Effector memory CD8-positive, alpha-beta T cell (primary cell): ENCODE measurements at regions not wholly inside any gene's neighbourhood (a gene's known extent, or its start where the extent isn't known, plus 50 kb on each side); places are given as distances from the start of the nearest gene placed in this dataset.

Experiments
- ATAC-seq: fragments of 150-1000 bp; cut with Tn5 transposase; replicated peaks from 2 replicates; pipeline ENCODE4 v1.10.0; 2021; ENCODE audit warnings: mild to moderate bottlenecking, moderate library complexity
- DNase-seq, 3 experiments: peaks; one replicate each; pipeline ENCODE4 v3.0.0; 2021
- H3K27ac Mint-ChIP-seq, 2 donors: one replicate each; pipeline ENCODE4 v1.8.0; 2022; ENCODE audit warnings: mild to moderate bottlenecking in 2 of 2, mixed read lengths in 2 of 2, moderate library complexity in 2 of 2
- H3K27me3 Mint-ChIP-seq, 2 donors: one replicate each; pipeline ENCODE4 v1.8.0; 2022; ENCODE audit warnings: mixed read lengths in 2 of 2
- H3K36me3 Mint-ChIP-seq: one replicate; pipeline ENCODE4 v1.8.0; 2022; ENCODE audit warnings: mild to moderate bottlenecking, moderate library complexity, mixed read lengths; ENCODE audit not compliant: insufficient read depth
- H3K4me1 Mint-ChIP-seq, 2 donors: one replicate each; pipeline ENCODE4 v1.8.0; 2022; ENCODE audit warnings: low read depth in 2 of 2, mixed read lengths in 2 of 2
- H3K4me3 Mint-ChIP-seq, 2 donors: one replicate each; pipeline ENCODE4 v1.8.0; 2022; ENCODE audit warnings: mild to moderate bottlenecking in 2 of 2, mixed read lengths in 2 of 2, moderate library complexity in 2 of 2
- H3K9me3 Mint-ChIP-seq, 2 donors: one replicate each; pipeline ENCODE4 v1.8.0; 2022; ENCODE audit warnings: mixed read lengths in 2 of 2

- no peak overlapping the region for H3K4me3 Mint-ChIP-seq
- ATAC-seq (no peak), DNase-seq (no peak)
- no peaks in the 10 kb centered on the region for H3K4me1 Mint-ChIP-seq
- no peak overlapping the region for H3K27ac Mint-ChIP-seq
- H3K36me3 Mint-ChIP-seq, result no peaks in the 10 kb centered on the region
- no peaks in the 10 kb centered on the region for H3K9me3 Mint-ChIP-seq
- peaks cover 30 to 32% of the 10 kb centered on the region in 2 donors for H3K27me3 Mint-ChIP-seq
These were observed 171.1 kb downstream of the FTCDNL1 start for GRCh38 chr2:199679883-199680282.

GRCh38 chr2:199677881-199678280 is 173.1 kb downstream of the FTCDNL1 start:
- no peaks in the 10 kb centered on the region for H3K36me3 Mint-ChIP-seq
- H3K27ac Mint-ChIP-seq, result no peak overlapping the region
- H3K4me3 Mint-ChIP-seq, result no peak overlapping the region
- peaks cover 25 to 34% of the 10 kb centered on the region in 2 donors for H3K27me3 Mint-ChIP-seq
- no peak for DNase-seq
- H3K9me3 Mint-ChIP-seq, result no peaks in the 10 kb centered on the region
- no peaks in the 10 kb centered on the region for H3K4me1 Mint-ChIP-seq
- no peak for ATAC-seq

GRCh38 chr2:199668645-199669044 is 182.3 kb downstream of the FTCDNL1 start:
- no peak for ATAC-seq
- no peaks in the 10 kb centered on the region for H3K4me1 Mint-ChIP-seq
- H3K36me3 Mint-ChIP-seq, result no peaks in the 10 kb centered on the region
- peaks cover 17 to 29% of the 10 kb centered on the region in 2 donors for H3K27me3 Mint-ChIP-seq
- no peak overlapping the region for H3K27ac Mint-ChIP-seq
- no peak overlapping the region for H3K4me3 Mint-ChIP-seq
- H3K9me3 Mint-ChIP-seq, result no peaks in the 10 kb centered on the region
- DNase-seq, result no peak

- H3K27ac Mint-ChIP-seq, result no peak overlapping the region
- H3K4me3 Mint-ChIP-seq, result no peak overlapping the region
- peaks cover 8 to 11% of the 10 kb centered on the region in 2 donors for H3K27me3 Mint-ChIP-seq
- no peaks in the 10 kb centered on the region for H3K4me1 Mint-ChIP-seq
- DNase-seq, result no peak
- peaks cover 0 to 2% of the 10 kb centered on the region in 2 donors for H3K9me3 Mint-ChIP-seq
- no peak for ATAC-seq
- H3K36me3 Mint-ChIP-seq, result no peaks in the 10 kb centered on the region
These were observed 187.8 kb downstream of the FTCDNL1 start for GRCh38 chr2:199663157-199663556.

- Mint-ChIP-seq H3K9me3 (peaks cover 0 to 3% of the 10 kb centered on the region in 2 donors), H3K4me1 (no peaks in the 10 kb centered on the region), H3K27me3 (peaks cover 17 to 19% of the 10 kb centered on the region in 2 donors), H3K4me3 (no peak overlapping the region), H3K36me3 (no peaks in the 10 kb centered on the region), H3K27ac (no peak overlapping the region)
- DNase-seq (no peak), ATAC-seq (no peak)
These were observed 188.7 kb downstream of the FTCDNL1 start for GRCh38 chr2:199662255-199662654.

- no peaks in the 10 kb centered on the region for H3K36me3 Mint-ChIP-seq
- no peaks in the 10 kb centered on the region for H3K4me1 Mint-ChIP-seq
- H3K27ac Mint-ChIP-seq, result no peak overlapping the region
These were observed 190.8 kb downstream of the FTCDNL1 start for GRCh38 chr2:199660167-199660566.

GRCh38 chr2:199659207-199659606 is 191.8 kb downstream of the FTCDNL1 start:
- ATAC-seq (no peak), DNase-seq (no peak)
- Mint-ChIP-seq H3K27me3 (peaks cover 19 to 21% of the 10 kb centered on the region in 2 donors), H3K4me3 (no peak overlapping the region), H3K36me3 (no peaks in the 10 kb centered on the region), H3K9me3 (peaks cover 0 to 6% of the 10 kb centered on the region in 2 donors), H3K27ac (no peak overlapping the region), H3K4me1 (no peaks in the 10 kb centered on the region)

More at GRCh38 chr2:199660167-199660566, 190.8 kb downstream of the FTCDNL1 start:
- ATAC-seq (no peak), DNase-seq (no peak)
- peaks cover 19 to 21% of the 10 kb centered on the region in 2 donors for H3K27me3 Mint-ChIP-seq
- H3K4me3 Mint-ChIP-seq, result no peak overlapping the region
- H3K9me3 Mint-ChIP-seq, result peaks cover 0 to 6% of the 10 kb centered on the region in 2 donors

- Mint-ChIP-seq H3K4me3 (no peak overlapping the region), H3K27ac (no peak overlapping the region), H3K27me3 (peaks cover 4 to 14% of the 10 kb centered on the region in 2 donors), H3K9me3 (peaks cover 2 to 5% of the 10 kb centered on the region in 2 donors), H3K36me3 (no peaks in the 10 kb centered on the region), H3K4me1 (no peaks in the 10 kb centered on the region)
- DNase-seq (no peak), ATAC-seq (no peak)
These were observed 188.7 kb upstream of the SATB2 start for GRCh38 chr2:199646439-199646838.

GRCh38 chr2:199631129-199631528 is 173.4 kb upstream of the SATB2 start:
- no peaks in the 10 kb centered on the region for H3K27me3 Mint-ChIP-seq
- no peak overlapping the region for H3K4me3 Mint-ChIP-seq
- no peaks in the 10 kb centered on the region for H3K4me1 Mint-ChIP-seq
- H3K27ac Mint-ChIP-seq, result no peak overlapping the region
- no peaks in the 10 kb centered on the region for H3K36me3 Mint-ChIP-seq
- no peaks in the 10 kb centered on the region for H3K9me3 Mint-ChIP-seq
- ATAC-seq (no peak), DNase-seq (no peak)

GRCh38 chr2:199629301-199629700 is 171.6 kb upstream of the SATB2 start:
- no peaks in the 10 kb centered on the region for H3K36me3 Mint-ChIP-seq
- no peaks in the 10 kb centered on the region for H3K9me3 Mint-ChIP-seq
- no peak overlapping the region for H3K27ac Mint-ChIP-seq
- H3K4me3 Mint-ChIP-seq, result no peak overlapping the region
- no peaks in the 10 kb centered on the region for H3K27me3 Mint-ChIP-seq
- no peaks in the 10 kb centered on the region for H3K4me1 Mint-ChIP-seq
- DNase-seq (no peak), ATAC-seq (no peak)

GRCh38 chr2:199627417-199627816 is 169.7 kb upstream of the SATB2 start:
- Mint-ChIP-seq H3K9me3 (no peaks in the 10 kb centered on the region), H3K4me3 (no peak overlapping the region)

GRCh38 chr2:199624958-199625357 is 167.2 kb upstream of the SATB2 start:
- no peaks in the 10 kb centered on the region for H3K9me3 Mint-ChIP-seq
- no peak overlapping the region for H3K27ac Mint-ChIP-seq
- H3K36me3 Mint-ChIP-seq, result no peaks in the 10 kb centered on the region
- H3K27me3 Mint-ChIP-seq, result no peaks in the 10 kb centered on the region
- DNase-seq (no peak), ATAC-seq (no peak)
- no peak overlapping the region for H3K4me3 Mint-ChIP-seq
- H3K4me1 Mint-ChIP-seq, result no peaks in the 10 kb centered on the region

More at GRCh38 chr2:199627417-199627816, 169.7 kb upstream of the SATB2 start:
- Mint-ChIP-seq H3K36me3 (no peaks in the 10 kb centered on the region), H3K27ac (no peak overlapping the region), H3K4me1 (no peaks in the 10 kb centered on the region), H3K27me3 (no peaks in the 10 kb centered on the region)
- DNase-seq, result no peak
- no peak for ATAC-seq

GRCh38 chr2:199612509-199613130 is 154.9 kb upstream of the SATB2 start:
- H3K9me3 Mint-ChIP-seq, result peaks cover 3 to 11% of the 10 kb centered on the region in 2 donors
- no peaks in the 10 kb centered on the region for H3K4me1 Mint-ChIP-seq
- peaks cover 7 to 27% of the 10 kb centered on the region in 2 donors for H3K27me3 Mint-ChIP-seq
- no peak overlapping the region for H3K4me3 Mint-ChIP-seq
- H3K36me3 Mint-ChIP-seq, result no peaks in the 10 kb centered on the region
- DNase-seq (no peak), ATAC-seq (no peak)
- no peak overlapping the region for H3K27ac Mint-ChIP-seq

GRCh38 chr2:199607914-199608313 is 150.2 kb upstream of the SATB2 start:
- Mint-ChIP-seq H3K9me3 (peaks cover 0 to 11% of the 10 kb centered on the region in 2 donors), H3K4me1 (no peaks in the 10 kb centered on the region), H3K36me3 (no peaks in the 10 kb centered on the region), H3K4me3 (no peak overlapping the region), H3K27ac (no peak overlapping the region), H3K27me3 (peaks cover 7 to 11% of the 10 kb centered on the region in 2 donors)
- ATAC-seq, result no peak
- no peak for DNase-seq
